ENCODE measurements at regions not wholly inside any gene's neighbourhood (a gene's known extent, or its start where the extent isn't known, plus 50 kb on each side); places are given as distances from the start of the nearest gene placed in this dataset.

DNA sequence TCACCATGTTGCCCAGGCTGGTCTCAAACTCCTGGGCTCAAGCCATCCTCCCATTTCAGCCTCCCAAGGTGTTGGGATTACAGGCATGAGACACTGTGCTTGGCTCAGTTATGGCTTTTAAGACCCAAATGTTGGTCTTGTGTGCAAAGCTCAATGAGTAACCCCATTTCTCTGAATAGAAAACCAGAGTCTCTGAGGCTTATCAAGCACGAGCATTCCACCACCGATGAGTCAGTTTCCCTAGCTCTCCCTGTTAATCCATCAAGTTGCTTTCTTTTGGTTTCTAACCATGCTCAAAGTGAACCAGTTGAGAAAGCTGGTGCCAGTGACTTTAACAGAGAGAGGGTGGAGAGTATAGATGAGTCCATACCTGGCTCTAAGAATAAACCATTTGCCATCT, 350.9 kb upstream of the ADGRL2 start:
- H3K36me3 ChIP-seq = no peaks in the 10 kb centered on the region
- no peak for TF ChIP-seq CTCF (IDR thresholded peaks at IDR 0.05)
- TF ChIP-seq POLR2AphosphoS5 (IDR thresholded peaks at IDR 0.05) = no peak
- TF ChIP-seq POLR2A (IDR thresholded peaks at IDR 0.05) = no peak
- H3K4me1 ChIP-seq = no peaks in the 10 kb centered on the region
- no peak overlapping the region for H3K4me3 ChIP-seq
- H3K27ac ChIP-seq = no peak overlapping the region
- no peaks in the 10 kb centered on the region for H3K27me3 ChIP-seq
- no peak for DNase-seq (ENCODE audit: low spot score in 2 of 2)
- H3K9me3 ChIP-seq = no peaks in the 10 kb centered on the region
- intact Hi-C loops (cut with DNase I; ENCODE audit: low total_unique reads) = no loop called here

GRCh38 chr1:81446000-81446669, 354.6 kb upstream of the ADGRL2 start:
- Histone ChIP-seq H3K27me3 (no peaks in the 10 kb centered on the region), H3K27ac (peak overlapping the region in 1 of 2 donors; percentile 57), H3K36me3 (no peaks in the 10 kb centered on the region), H3K4me3 (no peak overlapping the region), H3K9me3 (no peaks in the 10 kb centered on the region), H3K4me1 (no peaks in the 10 kb centered on the region)
- intact Hi-C loops (cut with DNase I; ENCODE audit: low total_unique reads) = no loop called here
- peak in 1 of 2 donors; percentile 58 for DNase-seq (ENCODE audit: low spot score in 2 of 2)
- TF ChIP-seq CTCF (IDR thresholded peaks at IDR 0.05) (no peak), POLR2AphosphoS5 (IDR thresholded peaks at IDR 0.05) (peak in 1 of 3 donors; percentile 12), POLR2A (IDR thresholded peaks at IDR 0.05) (no peak)

GRCh38 chr1:81443288-81443687, 357.4 kb upstream of the ADGRL2 start:
- intact Hi-C loops (cut with DNase I; ENCODE audit: low total_unique reads) = no loop called here
- no peak for TF ChIP-seq POLR2AphosphoS5 (IDR thresholded peaks at IDR 0.05)
- TF ChIP-seq POLR2A (IDR thresholded peaks at IDR 0.05) = no peak
- no peak for TF ChIP-seq CTCF (IDR thresholded peaks at IDR 0.05)
- no peaks in the 10 kb centered on the region for H3K9me3 ChIP-seq

GRCh38 chr1:81439046-81439823, 361.5 kb upstream of the ADGRL2 start:
- no peak overlapping the region for H3K27ac ChIP-seq
- no peak overlapping the region for H3K4me3 ChIP-seq
- intact Hi-C loops (cut with DNase I; ENCODE audit: low total_unique reads) = loop anchor here (5.0 kb wide), 1 partner anchor 413 kb away; no protein-coding TSS in a partner anchor
- H3K27me3 ChIP-seq = no peaks in the 10 kb centered on the region
- no peaks in the 10 kb centered on the region for H3K36me3 ChIP-seq
- no peak for DNase-seq (ENCODE audit: low spot score in 2 of 2)
- no peak for TF ChIP-seq POLR2AphosphoS5 (IDR thresholded peaks at IDR 0.05)
- no peak for TF ChIP-seq CTCF (IDR thresholded peaks at IDR 0.05)
- no peak for TF ChIP-seq POLR2A (IDR thresholded peaks at IDR 0.05)
- no peaks in the 10 kb centered on the region for H3K9me3 ChIP-seq
- H3K4me1 ChIP-seq = no peaks in the 10 kb centered on the region

More at GRCh38 chr1:81443288-81443687, 357.4 kb upstream of the ADGRL2 start:
- Histone ChIP-seq H3K27ac (no peak overlapping the region), H3K27me3 (no peaks in the 10 kb centered on the region), H3K4me3 (no peak overlapping the region), H3K36me3 (no peaks in the 10 kb centered on the region), H3K4me1 (no peaks in the 10 kb centered on the region)
- no peak for DNase-seq (ENCODE audit: low spot score in 2 of 2)

GRCh38 chr1:81437649-81438048, 363.1 kb upstream of the ADGRL2 start:
- no peak overlapping the region for H3K27ac ChIP-seq
- H3K36me3 ChIP-seq = no peaks in the 10 kb centered on the region
- no peaks in the 10 kb centered on the region for H3K27me3 ChIP-seq
- intact Hi-C loops (cut with DNase I; ENCODE audit: low total_unique reads) = loop anchor here (5.0 kb wide), 1 partner anchor 415 kb away; no protein-coding TSS in a partner anchor
- TF ChIP-seq CTCF (IDR thresholded peaks at IDR 0.05) (no peak), POLR2A (IDR thresholded peaks at IDR 0.05) (no peak), POLR2AphosphoS5 (IDR thresholded peaks at IDR 0.05) (no peak)
- H3K4me3 ChIP-seq = no peak overlapping the region
- no peaks in the 10 kb centered on the region for H3K4me1 ChIP-seq
- DNase-seq (ENCODE audit: low spot score in 2 of 2) = no peak
- H3K9me3 ChIP-seq = no peaks in the 10 kb centered on the region

Data from breast epithelium (tissue), 4 donors.